IMR-90 (cell line): ENCODE measurements at regions not wholly inside any gene's neighbourhood (a gene's known extent, or its start where the extent isn't known, plus 50 kb on each side); places are given as distances from the start of the nearest gene placed in this dataset.
"Not testable (repeated sequence)": the region's sequence is repeated elsewhere in the genome, so short reads cannot be mapped to it uniquely, and the experiment has no call there.

Experiments
- ATAC-seq: fragments of 200-7000 bp; cut with Tn5 transposase; 2 replicates; pipeline ENCODE4 v1.9.1; 2020; ENCODE audit warnings: low read depth, mild to moderate bottlenecking, moderate library complexity
- BruUV-seq: library from RNA; stranded (reverse); fragments of 400-500 nt; replicated peaks from 2 replicates; lab custom pipeline; 2021; lab: Mats Ljungman, UMichigan
- CTCF ChIA-PET: fragments of 300-600 bp; formaldehyde crosslinking; extraction: SDS; loops from one replicate; lab custom pipeline; 2021; ENCODE audit warnings: antibody characterized with exemption; lab: Yijun Ruan, JAX
- POLR2A ChIA-PET: fragments of 300-600 bp; sonication (Branson Sonifier 250); formaldehyde crosslinking; loops from one replicate; lab custom pipeline; 2022; ENCODE audit warnings: antibody characterized with exemption; ENCODE audit not compliant: unreplicated experiment; lab: Charles Lee
- DNase-seq: peaks from one replicate; pipeline ENCODE4 v3.0.0; 2013
- H2AFZ ChIP-seq: replicated peaks from 2 replicates; pipeline ENCODE3; 2013; ENCODE audit warnings: low read length, mild to moderate bottlenecking; ENCODE audit not compliant: poor library complexity
- H2AK5ac ChIP-seq: 2 replicates; pipeline ENCODE4 v1.6.1; 2013; ENCODE audit warnings: low read depth, low read length, inconsistent platforms
- H2AK9ac ChIP-seq: replicated peaks from 2 replicates; pipeline ENCODE3; 2013; ENCODE audit warnings: mild to moderate bottlenecking, low read depth, low read length, moderate library complexity; ENCODE audit not compliant: poor library complexity
- H2BK120ac ChIP-seq: 2 replicates; pipeline ENCODE4 v1.6.1; 2013; ENCODE audit warnings: low read depth, low read length, inconsistent platforms
- H2BK15ac ChIP-seq: 3 replicates; pipeline ENCODE4 v1.6.1; 2013; ENCODE audit warnings: low read depth, low read length, inconsistent platforms
- H2BK20ac ChIP-seq: 2 replicates; pipeline ENCODE4 v1.6.1; 2013; ENCODE audit warnings: low read depth, mild to moderate bottlenecking, inconsistent platforms, low read length, moderate library complexity
- H2BK5ac ChIP-seq: 2 replicates; pipeline ENCODE4 v1.6.1; 2013; ENCODE audit warnings: mild to moderate bottlenecking, low read depth, low read length, inconsistent platforms; ENCODE audit not compliant: poor library complexity, severe bottlenecking
- H3K14ac ChIP-seq: replicated peaks from 2 replicates; pipeline ENCODE4 v1.6.1; 2013; ENCODE audit warnings: low read depth, low read length, inconsistent platforms
- H3K18ac ChIP-seq: 2 replicates; pipeline ENCODE4 v1.6.1; 2013; ENCODE audit warnings: low read depth, low read length, control low read depth
- H3K23ac ChIP-seq: 2 replicates; pipeline ENCODE4 v1.6.1; 2013; ENCODE audit warnings: low read depth, low read length, inconsistent platforms
- H3K27ac ChIP-seq: 2 replicates; pipeline ENCODE4 v1.5.1; 2013; ENCODE audit warnings: mild to moderate bottlenecking, control low read depth, low read length; ENCODE audit not compliant: insufficient read depth
- H3K27me3 ChIP-seq: 2 replicates; pipeline ENCODE4 v1.6.1; 2013; ENCODE audit warnings: low read length; ENCODE audit not compliant: control insufficient read depth, insufficient read depth
- H3K36me3 ChIP-seq: 2 replicates; pipeline ENCODE4 v1.6.1; 2013; ENCODE audit warnings: low read length, mixed read lengths; ENCODE audit not compliant: control insufficient read depth, insufficient read depth
- H3K4ac ChIP-seq: 2 replicates; pipeline ENCODE4 v1.6.1; 2013; ENCODE audit warnings: low read depth, low read length, inconsistent platforms
- H3K4me1 ChIP-seq: 2 replicates; pipeline ENCODE4 v1.6.1; 2013; ENCODE audit warnings: low read length, mixed read lengths; ENCODE audit not compliant: control insufficient read depth, insufficient read depth
- H3K4me2 ChIP-seq: 2 replicates; pipeline ENCODE4 v1.6.1; 2013; ENCODE audit warnings: low read depth, mild to moderate bottlenecking, control low read depth, low read length, moderate library complexity
- H3K4me3 ChIP-seq: 2 replicates; pipeline ENCODE4 v1.5.1; 2013; ENCODE audit warnings: low read depth, mild to moderate bottlenecking, control low read depth, low read length, moderate library complexity; ENCODE audit not compliant: insufficient read depth
- H3K56ac ChIP-seq: 2 replicates; pipeline ENCODE4 v1.6.1; 2013; ENCODE audit warnings: low read length, inconsistent platforms; ENCODE audit not compliant: insufficient read depth; ENCODE audit errors: extremely low read depth
- H3K79me1 ChIP-seq, 2 experiments: 2 replicates each; pipeline ENCODE4 v1.6.1; 2013; ENCODE audit warnings: low read length in 2 of 2, inconsistent platforms in 1 of 2, low read depth in 1 of 2
- H3K9ac ChIP-seq: 2 replicates; pipeline ENCODE4 v1.6.1; 2013; ENCODE audit warnings: low read depth, low read length, control low read depth
- H3K9me1 ChIP-seq: 2 replicates; pipeline ENCODE4 v1.6.1; 2013; ENCODE audit warnings: low read length, inconsistent platforms; ENCODE audit not compliant: insufficient read depth
- H3K9me3 ChIP-seq: 2 replicates; pipeline ENCODE4 v1.6.1; 2013; ENCODE audit warnings: low read length; ENCODE audit not compliant: control insufficient read depth, insufficient read depth
- H4K20me1 ChIP-seq: 2 replicates; pipeline ENCODE4 v1.6.1; 2013; ENCODE audit warnings: low read length, inconsistent platforms; ENCODE audit not compliant: insufficient read depth
- H4K5ac ChIP-seq: 2 replicates; pipeline ENCODE4 v1.6.1; 2013; ENCODE audit warnings: mild to moderate bottlenecking, low read depth, low read length, control low read depth
- H4K8ac ChIP-seq, 2 experiments: 2 replicates each; pipeline ENCODE4 v1.6.1; 2013; ENCODE audit warnings: low read depth in 2 of 2, low read length in 2 of 2, control low read depth in 1 of 2, inconsistent platforms in 1 of 2
- H4K91ac ChIP-seq: 2 replicates; pipeline ENCODE4 v1.6.1; 2013; ENCODE audit warnings: low read depth, low read length, inconsistent platforms; ENCODE audit not compliant: insufficient read depth
- WGBS, 2 experiments: methylation state at CpG; one replicate each; pipeline versions ENCODE4 v1.1.5 to v1.1.7; 2013; ENCODE audit warnings: missing lambda C conversion rate in 2 of 2; ENCODE audit not compliant: insufficient read length in 1 of 2; ENCODE audit errors: extremely low coverage in 2 of 2; 5-methylcytosine and 5-hydroxymethylcytosine counted together
- dilution Hi-C: fragments of 300-500 bp; cut with HindIII; formaldehyde crosslinking; loops from one replicate; pipeline ENCODE4 v1.14.3; 2018; ENCODE audit warnings: low sequenced_read_pairs; ENCODE audit not compliant: unreplicated experiment
- in situ Hi-C: fragments of 300-500 bp; cut with MboI; formaldehyde crosslinking; loops from 3 replicates; pipeline ENCODE4 v1.14.3; 2019; ENCODE audit warnings: low sequenced_read_pairs, inconsistent platforms, mixed read lengths
- intact Hi-C: fragments of 100-400 bp; cut with micrococcal nuclease; formaldehyde crosslinking; loops from 2 replicates; pipeline ENCODE4 v1.10.0; 2022

GRCh38 chr10:48090706-48091105 lies 91.1 kb upstream of the FAM25C start:
- ATAC-seq, BruUV-seq: not testable (repeated sequence)

DNA sequence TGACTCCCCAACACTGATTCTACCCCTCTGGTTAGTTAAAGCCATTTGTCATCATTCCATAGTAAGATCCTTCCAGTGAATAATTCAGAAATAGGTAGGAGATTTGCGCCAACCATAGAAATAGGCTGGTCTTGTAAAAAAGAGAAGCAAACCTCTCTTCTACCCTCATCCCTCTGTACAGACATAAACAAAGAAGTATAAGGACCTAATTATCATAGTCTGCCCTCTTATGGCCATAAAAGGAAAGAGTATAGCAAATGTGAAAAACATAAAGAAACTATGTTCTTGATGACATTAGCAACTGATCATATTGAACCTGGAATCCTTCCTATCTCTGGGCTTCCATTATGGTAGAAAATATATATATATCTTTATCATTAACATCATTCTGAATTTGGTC lies 88.5 kb upstream of the FAM25C start:
- 0 out of 2 replicates have a peak, but pooled peaks have one; percentile 35 for ATAC-seq
- in situ Hi-C loops, H2AK5ac ChIP-seq, H3K9ac ChIP-seq, BruUV-seq, H4K5ac ChIP-seq, H3K79me1 ChIP-seq, H3K36me3 ChIP-seq, H3K18ac ChIP-seq, POLR2A ChIA-PET, H2BK15ac ChIP-seq, CTCF ChIA-PET, H2AFZ ChIP-seq, dilution Hi-C loops, H2BK20ac ChIP-seq, intact Hi-C loops, H3K23ac ChIP-seq, H3K56ac ChIP-seq, H4K20me1 ChIP-seq, H3K27ac ChIP-seq, H3K4me2 ChIP-seq, H4K8ac ChIP-seq, H2BK120ac ChIP-seq, H3K4me3 ChIP-seq, H2AK9ac ChIP-seq, H3K4ac ChIP-seq, H3K9me1 ChIP-seq, H3K27me3 ChIP-seq, H4K91ac ChIP-seq, DNase-seq, H3K9me3 ChIP-seq, H3K4me1 ChIP-seq, H2BK5ac ChIP-seq, H3K14ac ChIP-seq: not testable (repeated sequence)
- no CpG with 5 or more reads among the region's 1 CpG for WGBS, 2 experiments

More at GRCh38 chr10:48090706-48091105, 91.1 kb upstream of the FAM25C start:
- H3K27ac ChIP-seq, H3K9me1 ChIP-seq, intact Hi-C loops, POLR2A ChIA-PET, H3K36me3 ChIP-seq, H4K8ac ChIP-seq, dilution Hi-C loops, H2AK5ac ChIP-seq, H4K20me1 ChIP-seq, H2BK15ac ChIP-seq, H3K14ac ChIP-seq, in situ Hi-C loops, H3K27me3 ChIP-seq, H3K4me2 ChIP-seq, H3K4ac ChIP-seq, H3K79me1 ChIP-seq, H3K56ac ChIP-seq, H4K5ac ChIP-seq, H2AK9ac ChIP-seq, H3K18ac ChIP-seq, H3K9ac ChIP-seq, H2BK5ac ChIP-seq, H4K91ac ChIP-seq, H3K9me3 ChIP-seq, H2BK120ac ChIP-seq, H2AFZ ChIP-seq, H3K23ac ChIP-seq, DNase-seq, CTCF ChIA-PET, H3K4me3 ChIP-seq, H3K4me1 ChIP-seq, H2BK20ac ChIP-seq: not testable (repeated sequence)
